ENCODE measurements at regions not wholly inside any gene's neighbourhood (a gene's known extent, or its start where the extent isn't known, plus 50 kb on each side); places are given as distances from the start of the nearest gene placed in this dataset.

GRCh38 chr13:70188567-70188966 lies 80.3 kb upstream of the KLHL1 start:
- DNase-seq (ENCODE audit: low spot score) = no peak
- TF ChIP-seq CTCF (IDR thresholded peaks at IDR 0.05; ENCODE audit: extremely low read depth, missing control alignments) = no peak

DNA sequence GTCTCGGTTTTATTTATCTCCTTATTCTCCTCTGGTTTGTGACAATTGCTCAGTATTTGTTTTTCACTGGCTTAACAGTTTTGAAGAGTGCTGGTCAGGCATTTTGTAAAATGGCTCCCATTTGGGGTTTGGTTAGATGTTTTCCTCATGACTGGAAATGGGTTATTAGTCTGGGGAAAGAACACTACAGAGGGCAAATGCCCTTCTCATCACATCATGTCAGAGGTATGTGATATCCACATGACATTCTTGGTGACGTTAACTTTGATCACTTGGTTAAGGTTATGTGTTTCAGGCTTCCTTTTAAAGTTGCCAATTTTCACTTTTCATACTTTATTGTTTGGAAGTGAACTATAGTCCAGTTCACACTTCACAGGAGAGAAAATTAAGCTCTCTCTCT lies 74.8 kb upstream of the KLHL1 start:
- no peak for DNase-seq (ENCODE audit: low spot score)
- TF ChIP-seq CTCF (IDR thresholded peaks at IDR 0.05; ENCODE audit: extremely low read depth, missing control alignments) = no peak
